H1 (cell line): ENCODE measurements at regions not wholly inside any gene's neighbourhood (a gene's known extent, or its start where the extent isn't known, plus 50 kb on each side); places are given as distances from the start of the nearest gene placed in this dataset.

Experiments used
- BACH1 ChIP-seq: IDR thresholded peaks from 2 replicates; pipeline ENCODE4 v1.6.1; 2012; ENCODE audit warnings: low read length, improper control_type of control experiment
- CBX5 ChIP-seq: fragments of 300-800, 300-1000 bp; sonication (generic); IDR thresholded peaks from 2 replicates; pipeline ENCODE4 v1.7.1; 2016; ENCODE audit warnings: antibody characterized with exemption, low read length, low read depth
- CEBPB ChIP-seq: IDR thresholded peaks from 2 replicates; pipeline ENCODE4 v1.6.1; 2012; ENCODE audit warnings: low read depth, low read length
- CREB1 ChIP-seq: IDR thresholded peaks from 2 replicates; pipeline ENCODE4 v1.6.1; 2012; ENCODE audit warnings: inconsistent platforms
- GABPA ChIP-seq: IDR thresholded peaks from 2 replicates; pipeline ENCODE4 v1.6.1; 2011; ENCODE audit warnings: mild to moderate bottlenecking, low read length, moderate library complexity, borderline replicate concordance; ENCODE audit not compliant: insufficient read depth
- JUND ChIP-seq: IDR thresholded peaks from 2 replicates; pipeline ENCODE4 v1.6.1; 2011; ENCODE audit warnings: mild to moderate bottlenecking, improper control_type of control experiment, low read length
- KDM1A ChIP-seq: fragments of 200-600, 300-600 bp; sonication (generic); IDR thresholded peaks from 2 replicates; pipeline ENCODE4 v1.7.1; 2016; ENCODE audit warnings: mild to moderate bottlenecking, low read length, borderline replicate concordance
- RNF2 ChIP-seq: fragments of 200-900, 300-1000 bp; sonication (generic); IDR thresholded peaks from 2 replicates; pipeline ENCODE4 v1.7.1; 2016; ENCODE audit warnings: borderline replicate concordance, low read depth, mild to moderate bottlenecking, antibody characterized with exemption, low read length; ENCODE audit not compliant: poor library complexity, severe bottlenecking; ENCODE audit errors: missing control alignments

- TF ChIP-seq BACH1 (no peak), CREB1 (no peak), CEBPB (no peak), JUND (no peak), CBX5 (no peak), GABPA (no peak), KDM1A (no peak), RNF2 (no peak)
Observed at GRCh38 chr2:104904889-104905288, 51.0 kb downstream of the POU3F3 start (continued).
